Activated CD4-positive, alpha-beta T cell treated with anti-CD3 and anti-CD28 coated beads, Interleukin-10, Interleukin-2, amounts not matched to agents 100 ng/mL and 50 ng/mL, durations not matched to agents 16 hours and 8 hours (primary cell): ENCODE measurements at regions not wholly inside any gene's neighbourhood (a gene's known extent, or its start where the extent isn't known, plus 50 kb on each side); places are given as distances from the start of the nearest gene placed in this dataset.
"Not testable (repeated sequence)": the region's sequence is repeated elsewhere in the genome, so short reads cannot be mapped to it uniquely, and the experiment has no call there.

Experiments
- DNase-seq: peaks from one replicate; pipeline ENCODE4 v3.0.0-alpha.2; 2020

- no peak for DNase-seq
Observed at GRCh38 chr10:8128511-8128910, 74.0 kb downstream of the GATA3 start.

- DNase-seq, result no peak
Observed at GRCh38 chr10:8129438-8129837, 75.0 kb downstream of the GATA3 start.

GRCh38 chr10:8130973-8131911, 76.8 kb downstream of the GATA3 start:
- peak; percentile 93 for DNase-seq

- peak; percentile 92 for DNase-seq
Observed at GRCh38 chr10:8133146-8133545, 78.7 kb downstream of the GATA3 start.

- DNase-seq, result peak; percentile 60
Observed at GRCh38 chr10:8136736-8137135, 82.2 kb downstream of the GATA3 start.

- DNase-seq, result peak; percentile 87
Observed at GRCh38 chr10:8137272-8137681, 82.8 kb downstream of the GATA3 start.

- peak; percentile 45 for DNase-seq
Observed at GRCh38 chr10:8137726-8138125, 83.2 kb downstream of the GATA3 start.

- DNase-seq, result peak; percentile 27
Observed at GRCh38 chr10:8138471-8138870, 84.0 kb downstream of the GATA3 start.

GRCh38 chr10:8144496-8144895, 90.0 kb downstream of the GATA3 start:
- no peak for DNase-seq

GRCh38 chr10:8146650-8147049, 92.2 kb downstream of the GATA3 start:
- DNase-seq, result no peak

- DNase-seq, result no peak
Observed at GRCh38 chr10:8149991-8150390, 95.5 kb downstream of the GATA3 start.

GRCh38 chr10:8150401-8150905, 96.0 kb downstream of the GATA3 start:
- DNase-seq, result no peak

- no peak for DNase-seq
Observed at GRCh38 chr10:8151086-8151485, 96.6 kb downstream of the GATA3 start.

- no peak for DNase-seq
Observed at GRCh38 chr10:8156918-8157317, 102.4 kb downstream of the GATA3 start.

GRCh38 chr10:8158193-8159071, 103.9 kb downstream of the GATA3 start:
- DNase-seq, result no peak

GRCh38 chr10:8159341-8160165, 105.1 kb downstream of the GATA3 start:
- no peak for DNase-seq

GRCh38 chr10:8163824-8164223, 109.3 kb downstream of the GATA3 start:
- no peak for DNase-seq

GRCh38 chr10:8164640-8165039, 110.2 kb downstream of the GATA3 start:
- DNase-seq, result not testable (repeated sequence)

- DNase-seq, result no peak
Observed at GRCh38 chr10:8168836-8169235, 114.3 kb downstream of the GATA3 start.

GRCh38 chr10:8171008-8171407, 116.5 kb downstream of the GATA3 start:
- DNase-seq, result no peak

- no peak for DNase-seq
Observed at GRCh38 chr10:8172604-8173003, 118.1 kb downstream of the GATA3 start.

GRCh38 chr10:8173243-8173865, 118.9 kb downstream of the GATA3 start:
- no peak for DNase-seq
